OCI-LY1 (cell line): ENCODE measurements at regions not wholly inside any gene's neighbourhood (a gene's known extent, or its start where the extent isn't known, plus 50 kb on each side); places are given as distances from the start of the nearest gene placed in this dataset.

Source experiments
- CTCF ChIP-seq: fragments of 200-600 bp; sonication (generic), shearing (Covaris generic); IDR thresholded peaks from 2 replicates; pipeline ENCODE4 v1.5.1; 2017; ENCODE audit warnings: mild to moderate bottlenecking, antibody characterized with exemption, low read length, moderate library complexity, mixed read lengths
- EZH2 ChIP-seq: fragments of 200-600 bp; sonication (generic), shearing (Covaris generic); IDR thresholded peaks from 2 replicates; pipeline ENCODE4 v1.8.0; 2017; ENCODE audit warnings: borderline replicate concordance, mixed run types, mild to moderate bottlenecking, antibody characterized with exemption, low read length, moderate library complexity, mixed read lengths

- no peak for TF ChIP-seq EZH2
- TF ChIP-seq CTCF, result peak; percentile 13; the same call in 1 of the 2 replicates
Measured at GRCh38 chr3:40737343-40737742, 212.6 kb downstream of the ZNF621 start.
